Activated CD4-positive, alpha-beta T cell treated with anti-CD3 and anti-CD28 coated beads, Interleukin-10, Interleukin-2, amounts not matched to agents 100 ng/mL and 50 ng/mL, durations not matched to agents 16 hours and 8 hours (primary cell): ENCODE measurements at regions not wholly inside any gene's neighbourhood (a gene's known extent, or its start where the extent isn't known, plus 50 kb on each side); places are given as distances from the start of the nearest gene placed in this dataset.
"Not testable (repeated sequence)": the region's sequence is repeated elsewhere in the genome, so short reads cannot be mapped to it uniquely, and the experiment has no call there.

Experiments
- DNase-seq: peaks from one replicate; pipeline ENCODE4 v3.0.0-alpha.2; 2020

DNA sequence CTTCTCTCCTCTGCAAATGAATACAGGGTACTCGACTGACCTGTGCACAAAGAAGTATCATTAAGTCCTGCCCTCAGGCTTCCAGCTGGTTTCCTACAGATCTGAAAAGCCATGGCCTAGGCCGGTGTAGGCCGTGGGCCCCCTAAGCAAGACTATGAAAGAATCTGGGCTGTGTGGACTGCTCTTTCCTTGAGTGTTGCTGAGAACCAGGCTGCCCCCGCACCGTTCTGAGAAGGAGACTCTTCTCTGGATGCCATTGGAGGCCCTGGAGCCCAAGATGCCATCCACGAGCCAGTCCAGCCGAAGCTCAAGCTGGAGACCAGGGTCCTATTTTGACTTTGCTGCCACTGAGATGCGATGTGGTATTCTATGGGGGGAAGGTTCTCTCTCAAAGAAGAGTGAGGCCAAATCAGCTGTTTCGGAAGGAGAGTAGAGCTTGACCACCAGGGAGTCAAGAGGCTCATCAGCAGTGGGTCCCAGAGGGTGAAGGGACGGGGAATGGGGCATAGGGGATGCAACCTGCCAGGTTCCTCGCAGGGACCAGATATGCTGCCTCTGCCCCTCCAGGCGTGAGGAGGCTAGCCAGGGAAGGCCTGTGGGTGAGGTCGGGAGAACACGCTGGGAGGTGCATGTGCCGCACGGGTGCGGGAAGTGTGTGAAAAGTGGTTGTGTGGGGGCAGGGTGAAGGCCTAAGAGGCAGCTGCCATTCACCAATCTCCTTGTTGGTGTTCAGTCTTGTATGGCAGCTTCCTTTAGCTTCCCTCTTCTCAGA lies 96.4 kb upstream of the B3GAT1 start:
- no peak for DNase-seq

GRCh38 chr11:134506046-134506445 lies 94.0 kb upstream of the B3GAT1 start:
- no peak for DNase-seq

DNA sequence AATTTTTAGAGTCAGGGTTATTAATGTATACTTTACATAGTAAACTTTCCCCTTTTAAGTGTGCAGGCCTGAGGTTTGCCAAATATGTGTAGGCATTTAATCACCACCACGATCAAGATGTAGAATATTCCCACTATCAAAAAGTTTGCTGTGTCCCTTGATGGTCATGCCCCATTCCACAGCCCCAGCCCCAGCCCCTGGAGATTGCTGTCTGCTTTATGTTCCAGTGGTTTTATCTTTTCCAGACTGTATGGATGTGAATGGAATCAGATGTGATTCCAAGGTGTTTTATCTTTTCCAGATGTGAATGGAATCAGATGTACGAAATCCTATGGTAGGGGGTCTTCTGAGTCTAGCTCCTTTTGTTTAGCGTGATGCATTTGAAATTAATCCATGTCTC lies 93.1 kb upstream of the B3GAT1 start:
- DNase-seq, result no peak

DNA sequence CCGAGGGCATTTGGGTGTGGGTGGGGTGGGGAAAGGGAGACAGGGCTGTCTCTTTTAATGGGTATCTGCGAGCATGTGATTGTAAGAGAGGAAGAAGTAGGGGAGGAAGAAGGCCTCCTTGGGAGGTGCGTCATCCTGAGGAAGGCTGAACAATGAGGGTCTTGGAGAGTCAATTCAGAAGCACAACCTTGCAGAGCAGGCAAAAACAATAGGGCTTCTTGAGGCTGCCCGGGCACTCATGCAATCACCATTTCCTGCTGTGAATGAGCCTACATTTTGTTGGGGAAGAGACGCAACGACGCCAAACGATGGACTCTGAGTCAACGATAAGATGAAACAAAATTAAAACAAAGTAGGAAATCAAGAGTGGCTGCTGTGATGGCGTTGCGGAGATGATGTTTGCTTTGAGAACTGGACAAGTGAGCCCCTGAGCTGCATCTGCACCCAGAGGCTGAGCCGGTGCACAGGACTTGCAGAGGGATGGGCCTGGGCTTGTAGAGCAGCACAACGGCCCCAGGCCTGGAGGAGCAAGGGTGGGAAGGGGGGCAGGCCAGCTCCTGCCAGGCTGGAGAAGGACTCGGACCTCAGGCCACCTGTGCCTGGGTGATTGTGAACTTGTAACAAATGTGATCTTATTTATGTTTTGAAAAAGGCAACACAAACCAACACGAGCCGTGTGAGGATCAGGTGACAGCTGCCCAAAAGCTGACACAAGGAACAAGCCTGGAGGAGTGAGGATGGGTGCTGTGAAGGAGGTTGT lies 92.3 kb upstream of the B3GAT1 start:
- no peak for DNase-seq

- no peak for DNase-seq
These were observed 91.6 kb upstream of the B3GAT1 start for GRCh38 chr11:134503596-134503995.

GRCh38 chr11:134503100-134503499 lies 91.1 kb upstream of the B3GAT1 start:
- DNase-seq, result no peak

DNA sequence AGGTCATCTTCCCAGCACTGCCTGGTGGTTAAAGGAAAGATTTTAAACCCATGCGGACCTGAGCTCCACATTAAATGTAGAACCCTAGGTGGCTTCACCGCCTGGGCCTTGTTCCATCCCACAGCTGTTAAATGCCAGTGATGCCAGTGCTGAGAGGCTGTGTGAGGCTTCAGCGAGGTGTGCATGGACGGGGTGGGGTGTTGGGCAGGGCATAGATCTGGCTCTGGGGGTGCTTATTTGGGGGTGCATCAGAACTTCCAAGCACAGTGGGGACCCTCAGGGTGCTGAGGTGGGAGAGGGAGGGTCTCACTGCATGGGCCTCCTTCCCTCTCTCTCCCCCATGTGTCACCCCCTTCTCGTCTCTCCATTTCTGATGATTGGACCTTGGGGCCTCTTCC lies 90.1 kb upstream of the B3GAT1 start:
- no peak for DNase-seq

DNA sequence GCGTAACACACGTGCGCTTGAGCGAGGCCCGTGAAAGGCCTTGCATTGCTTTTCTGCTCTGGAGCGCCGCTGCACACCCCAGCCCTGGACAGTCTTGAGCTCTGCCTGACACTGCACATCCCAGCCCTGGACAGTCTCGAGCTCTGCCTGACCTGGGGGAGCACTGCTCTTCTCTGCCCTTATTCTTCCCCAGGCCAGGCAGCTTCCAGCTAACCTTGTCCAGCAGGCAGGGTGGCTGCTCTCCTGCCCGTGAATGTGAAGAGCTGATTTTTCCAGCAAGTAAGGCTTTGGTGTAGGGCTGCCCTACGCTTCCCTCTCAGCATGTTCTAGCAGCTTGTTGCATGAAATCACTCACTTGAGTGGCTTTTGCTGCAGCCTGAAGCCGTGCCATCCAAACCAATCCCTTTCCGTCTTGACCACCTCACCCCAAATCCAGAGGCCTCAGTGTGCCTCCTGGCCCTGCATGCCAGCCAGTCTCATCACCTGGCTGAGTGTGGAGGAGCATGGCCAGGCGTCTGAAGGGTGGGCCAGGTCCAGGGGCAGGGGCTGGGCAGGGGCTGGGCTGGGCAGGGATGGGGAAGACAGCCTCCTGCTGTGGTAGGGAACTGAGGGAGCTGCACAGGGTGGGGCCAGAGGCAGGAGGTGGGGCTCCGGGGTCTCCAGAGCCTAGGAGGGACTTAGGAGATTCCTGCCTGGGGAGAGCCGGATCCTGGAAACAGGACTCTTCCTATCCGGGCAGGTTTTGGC lies 89.5 kb upstream of the B3GAT1 start:
- no peak for DNase-seq

DNA sequence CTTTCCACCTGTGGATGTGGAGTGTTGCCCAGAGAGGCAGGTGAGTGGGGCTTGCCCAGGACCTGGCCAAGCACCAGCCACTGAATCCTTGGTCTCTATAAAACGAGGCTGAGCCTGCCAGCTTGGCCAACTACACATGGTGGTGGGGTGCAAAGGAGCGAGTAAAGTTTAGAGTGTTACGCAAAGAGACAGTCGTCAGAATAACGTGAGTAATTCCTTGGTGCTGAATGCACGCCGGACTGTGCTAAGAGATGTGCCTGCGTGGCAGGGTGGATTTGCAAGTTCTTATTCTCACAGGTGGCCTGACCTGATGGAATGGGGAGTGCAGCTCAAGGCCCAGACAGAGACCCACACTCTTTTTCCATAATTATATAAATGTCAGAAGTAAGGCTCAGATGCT lies 88.6 kb upstream of the B3GAT1 start:
- no peak for DNase-seq

- DNase-seq, result no peak
These were observed 87.9 kb upstream of the B3GAT1 start for GRCh38 chr11:134499990-134500389.

- DNase-seq, result no peak
These were observed 86.5 kb upstream of the B3GAT1 start for GRCh38 chr11:134498326-134499139.

DNA sequence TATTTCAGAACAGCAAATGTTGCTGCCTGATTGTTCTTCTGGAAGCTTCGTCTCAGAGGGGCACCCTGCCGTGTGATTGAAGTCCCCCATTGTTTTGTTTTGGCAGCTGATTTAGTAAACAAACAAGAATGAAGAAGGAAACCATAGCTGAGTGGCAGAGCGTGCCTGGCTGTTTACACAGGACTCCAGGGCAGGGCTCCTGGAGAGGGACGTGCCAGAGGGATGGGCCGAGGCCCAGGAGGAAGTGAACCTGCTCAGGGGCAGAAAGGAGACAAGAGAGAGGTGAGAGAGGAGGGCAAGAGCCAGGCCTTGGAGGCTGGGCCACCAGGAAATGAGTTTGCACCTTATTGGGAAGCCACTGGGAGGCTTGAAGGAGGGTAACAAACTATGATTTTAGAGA lies 85.5 kb upstream of the B3GAT1 start:
- DNase-seq, result no peak

DNA sequence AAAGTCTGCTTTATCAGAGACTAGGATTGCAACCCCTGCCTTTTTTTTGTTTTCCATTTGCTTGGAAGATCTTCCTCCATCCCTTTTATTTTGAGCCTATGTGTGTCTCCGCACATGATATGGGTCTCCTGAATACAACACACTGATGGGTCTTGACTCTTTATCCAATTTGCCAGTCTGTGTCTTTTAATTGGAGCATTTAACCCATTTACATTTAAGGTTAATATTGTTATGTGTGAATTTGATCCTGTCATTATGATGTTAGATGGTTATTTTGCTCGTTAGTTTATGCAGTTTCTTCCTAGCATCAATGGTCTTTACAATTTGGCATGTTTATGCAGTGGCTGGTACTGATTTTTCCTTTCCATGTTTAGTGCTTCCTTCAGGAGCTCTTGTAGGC lies 84.0 kb upstream of the B3GAT1 start:
- DNase-seq, result not testable (repeated sequence)

DNA sequence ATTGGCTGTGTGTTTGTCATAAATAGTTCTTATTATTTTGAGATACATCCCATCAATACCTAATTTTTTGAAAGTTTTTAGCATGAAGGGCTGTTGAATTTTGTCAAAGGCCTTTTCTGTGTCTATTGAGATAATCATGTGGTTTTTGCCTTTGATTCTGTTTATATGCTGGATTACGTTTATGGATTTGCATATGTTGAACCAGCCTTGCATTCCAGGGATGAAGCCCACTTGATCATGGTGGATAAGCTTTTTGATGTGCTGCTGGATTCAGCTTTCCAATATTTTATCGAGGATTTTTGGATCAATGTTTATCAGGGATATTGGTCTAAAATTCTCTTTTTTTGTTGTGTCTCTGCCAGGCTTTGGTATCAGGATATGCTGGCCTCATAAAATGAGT lies 82.4 kb upstream of the B3GAT1 start:
- DNase-seq, result not testable (repeated sequence)

GRCh38 chr11:134492411-134492810 lies 80.4 kb upstream of the B3GAT1 start:
- DNase-seq, result not testable (repeated sequence)

DNA sequence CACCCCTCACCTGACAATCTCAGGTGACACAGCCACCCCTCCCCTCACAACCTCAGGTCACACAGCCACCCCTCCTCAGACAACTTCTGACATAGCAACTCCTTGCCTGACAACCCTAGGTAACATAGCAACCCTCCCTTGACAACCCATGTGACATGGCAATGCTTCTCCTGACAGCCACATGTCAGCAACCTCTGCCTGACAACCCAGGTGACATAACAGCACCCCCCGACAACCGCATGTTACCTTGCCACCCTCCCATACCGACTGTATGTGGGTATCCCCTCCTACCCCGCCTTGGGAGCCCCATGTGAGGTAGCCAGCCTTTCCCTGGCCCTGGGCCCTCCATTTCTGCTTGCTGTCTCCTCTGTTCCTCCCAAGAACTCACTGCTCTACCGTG lies 77.7 kb upstream of the B3GAT1 start:
- no peak for DNase-seq

- DNase-seq, result no peak
These were observed 76.9 kb upstream of the B3GAT1 start for GRCh38 chr11:134488913-134489312.

- DNase-seq, result no peak
These were observed 76.5 kb upstream of the B3GAT1 start for GRCh38 chr11:134488512-134488911.

DNA sequence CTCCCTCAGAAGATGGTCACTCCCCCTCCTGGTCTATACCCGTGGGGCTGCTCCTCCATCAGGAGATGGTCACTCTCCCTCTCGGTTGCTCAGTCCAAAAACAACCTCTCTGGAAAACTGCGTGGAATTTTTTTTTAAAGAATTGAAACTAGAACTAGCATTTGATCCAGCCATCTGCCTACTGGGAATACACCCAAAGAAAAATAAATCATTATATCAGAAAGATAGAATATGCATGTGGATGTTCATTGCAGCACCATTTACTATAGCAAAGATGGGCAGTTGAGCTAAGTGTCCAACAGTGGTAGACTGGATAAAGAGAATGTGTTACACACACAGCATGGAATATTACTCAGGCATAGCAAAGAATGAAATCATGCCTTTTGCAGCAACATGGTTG lies 75.7 kb upstream of the B3GAT1 start:
- DNase-seq, result no peak

GRCh38 chr11:134486704-134487103 lies 74.7 kb upstream of the B3GAT1 start:
- DNase-seq, result no peak

GRCh38 chr11:134486106-134486505 lies 74.1 kb upstream of the B3GAT1 start:
- DNase-seq, result no peak

DNA sequence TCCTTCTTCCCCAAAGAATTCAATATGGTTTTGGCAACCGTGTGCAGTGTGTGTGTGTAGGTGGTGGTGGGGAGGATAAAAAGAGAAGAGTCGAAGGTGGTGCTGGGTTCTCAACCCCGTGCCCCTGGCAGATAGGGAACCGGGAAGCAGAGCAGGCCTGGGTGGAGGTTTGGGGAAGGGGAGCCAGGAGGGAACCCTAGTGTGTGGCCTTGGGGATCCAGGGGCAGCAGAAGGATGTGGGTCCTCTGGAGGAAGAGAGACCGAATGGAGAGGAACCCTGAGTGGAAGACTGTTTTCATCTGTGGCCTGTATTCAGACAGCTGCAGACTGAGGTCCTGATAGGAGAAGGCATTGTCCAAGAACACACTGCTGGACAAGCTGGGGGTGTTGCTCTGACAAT lies 73.3 kb upstream of the B3GAT1 start:
- no peak for DNase-seq

DNA sequence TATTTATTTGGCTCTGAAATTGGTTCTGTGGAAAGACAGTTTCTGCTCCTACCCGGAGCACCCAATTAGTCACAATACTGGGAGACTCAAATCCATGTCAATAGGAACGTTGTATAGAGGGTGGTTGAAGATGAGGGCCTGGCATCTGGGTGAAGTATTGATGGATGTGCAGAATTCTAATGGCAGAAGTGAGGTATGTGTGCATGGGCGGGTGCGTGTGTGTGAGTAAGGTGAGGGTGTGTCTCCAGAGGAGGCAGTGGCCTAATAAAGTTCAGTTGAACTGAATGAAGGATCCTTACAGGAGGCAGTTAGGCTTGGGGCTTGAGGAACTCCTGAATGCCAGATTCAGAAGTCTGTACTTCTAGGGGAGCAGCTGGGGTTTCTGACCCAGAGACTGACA lies 71.8 kb upstream of the B3GAT1 start:
- no peak for DNase-seq
